ENCODE measurements at regions not wholly inside any gene's neighbourhood (a gene's known extent, or its start where the extent isn't known, plus 50 kb on each side); places are given as distances from the start of the nearest gene placed in this dataset.

DNA sequence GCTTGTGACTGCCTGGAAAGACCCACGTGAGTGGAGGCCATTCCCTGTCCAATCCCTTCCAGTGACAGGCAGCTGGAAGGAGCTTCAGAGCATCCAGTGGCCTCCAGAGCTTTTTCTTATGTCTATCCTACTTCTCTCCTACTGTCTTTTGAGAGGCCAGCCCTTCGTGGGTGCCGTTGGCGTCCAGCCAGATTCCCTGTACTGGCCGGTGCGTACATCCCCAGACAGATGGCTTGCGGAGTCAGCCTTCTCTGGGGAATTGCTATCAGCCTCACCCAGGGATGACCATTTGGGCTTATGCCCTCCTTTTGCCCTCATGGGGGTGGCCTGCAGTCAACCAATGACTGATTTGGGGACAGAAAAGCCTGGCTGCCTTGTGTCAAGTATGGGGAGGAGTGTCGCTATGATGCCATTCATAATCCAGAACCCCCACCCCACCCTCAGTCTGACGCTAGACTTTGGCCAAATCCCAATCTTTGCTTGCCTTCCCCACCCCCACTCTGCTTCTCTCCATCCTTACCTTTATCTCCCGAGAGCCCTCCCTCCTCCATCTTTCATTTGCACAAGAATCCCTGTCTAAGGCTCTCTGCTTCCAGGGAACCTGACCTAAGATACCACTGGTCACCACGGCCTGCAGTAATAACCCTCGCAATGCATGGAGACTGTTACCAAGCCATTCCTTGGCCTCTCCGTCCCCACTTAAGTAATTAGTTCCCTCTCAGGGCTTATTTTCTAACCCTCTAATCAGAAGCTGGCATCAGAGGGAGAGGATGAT is 150.3 kb upstream of the BCOR start:
- WGBS, 4 donors = 70 to 82% (median 76%) methylated on average over 10 to 13 of the region's 13 CpGs
- no peak for DNase-seq
- no peak overlapping the region for H3K4me3 ChIP-seq
- no peaks in the 10 kb centered on the region for H3K4me1 ChIP-seq (replicated peaks in 1 of 2)
- intact Hi-C loops (cut with DNase I) = loop anchor here in 1 of 2 donors (10.0 kb wide), 1 partner anchor 63 kb away; no protein-coding TSS in a partner anchor
- H3K9me3 ChIP-seq (replicated peaks in 1 of 3) = no peaks in the 10 kb centered on the region
- no peak overlapping the region for H3K27ac ChIP-seq
- peaks cover 3% of the 10 kb centered on the region for H3K27me3 ChIP-seq
- no peaks in the 10 kb centered on the region for H3K36me3 ChIP-seq (replicated peaks in 1 of 2)
- TF ChIP-seq, protein P1, sequence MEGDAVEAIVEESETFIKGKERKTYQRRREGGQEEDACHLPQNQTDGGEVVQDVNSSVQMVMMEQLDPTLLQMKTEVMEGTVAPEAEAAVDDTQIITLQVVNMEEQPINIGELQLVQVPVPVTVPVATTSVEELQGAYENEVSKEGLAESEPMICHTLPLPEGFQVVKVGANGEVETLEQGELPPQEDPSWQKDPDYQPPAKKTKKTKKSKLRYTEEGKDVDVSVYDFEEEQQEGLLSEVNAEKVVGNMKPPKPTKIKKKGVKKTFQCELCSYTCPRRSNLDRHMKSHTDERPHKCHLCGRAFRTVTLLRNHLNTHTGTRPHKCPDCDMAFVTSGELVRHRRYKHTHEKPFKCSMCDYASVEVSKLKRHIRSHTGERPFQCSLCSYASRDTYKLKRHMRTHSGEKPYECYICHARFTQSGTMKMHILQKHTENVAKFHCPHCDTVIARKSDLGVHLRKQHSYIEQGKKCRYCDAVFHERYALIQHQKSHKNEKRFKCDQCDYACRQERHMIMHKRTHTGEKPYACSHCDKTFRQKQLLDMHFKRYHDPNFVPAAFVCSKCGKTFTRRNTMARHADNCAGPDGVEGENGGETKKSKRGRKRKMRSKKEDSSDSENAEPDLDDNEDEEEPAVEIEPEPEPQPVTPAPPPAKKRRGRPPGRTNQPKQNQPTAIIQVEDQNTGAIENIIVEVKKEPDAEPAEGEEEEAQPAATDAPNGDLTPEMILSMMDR (IDR thresholded peaks at IDR 0.05) = no peak
- no peak for TF ChIP-seq POLR2A (IDR thresholded peaks at IDR 0.05)

DNA sequence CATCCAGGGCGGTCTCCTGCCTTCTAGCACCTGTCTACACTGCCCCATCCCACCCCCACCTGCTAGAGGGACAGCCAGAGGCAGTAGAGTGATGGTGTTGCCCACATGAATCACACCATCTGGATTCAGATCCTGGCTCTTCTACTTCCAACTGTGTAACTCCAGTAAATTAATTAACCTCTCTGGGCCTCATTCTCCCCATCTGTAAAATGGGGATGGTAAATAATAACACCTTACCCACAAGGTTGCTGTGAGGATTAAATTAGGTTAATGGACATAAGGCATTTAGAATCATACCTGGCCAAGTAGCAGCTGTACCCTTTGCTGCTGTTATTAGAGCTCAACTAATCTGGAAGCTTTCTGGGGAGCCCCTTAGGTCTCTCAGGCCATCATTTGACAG is 149.6 kb upstream of the BCOR start:
- Histone ChIP-seq H3K27me3 (peaks cover 3% of the 10 kb centered on the region), H3K36me3 (replicated peaks in 1 of 2) (no peaks in the 10 kb centered on the region), H3K4me1 (replicated peaks in 1 of 2) (no peaks in the 10 kb centered on the region), H3K27ac (no peak overlapping the region), H3K9me3 (replicated peaks in 1 of 3) (no peaks in the 10 kb centered on the region), H3K4me3 (no peak overlapping the region)
- intact Hi-C loops (cut with DNase I) = loop anchor here in 1 of 2 donors (10.0 kb wide), 1 partner anchor 63 kb away; no protein-coding TSS in a partner anchor
- TF ChIP-seq, protein P1 (IDR thresholded peaks at IDR 0.05) = no peak
- no peak for TF ChIP-seq POLR2A (IDR thresholded peaks at IDR 0.05)
- WGBS, 4 donors = 63 to 95% (median 88%) methylated on average over 1 of the region's 1 CpG; no CpG with 5 or more reads in 1 of the 4 donors
- no peak for DNase-seq

GRCh38 chrX:40245488-40246071 is 147.8 kb upstream of the BCOR start:
- intact Hi-C loops (cut with DNase I) = loop anchor here in 1 of 2 donors (10.0 kb wide), 1 partner anchor 61 kb away; no protein-coding TSS in a partner anchor
- Histone ChIP-seq H3K36me3 (replicated peaks in 1 of 2) (no peaks in the 10 kb centered on the region), H3K9me3 (replicated peaks in 1 of 3) (no peaks in the 10 kb centered on the region), H3K4me1 (replicated peaks in 1 of 2) (no peaks in the 10 kb centered on the region), H3K27ac (peak overlapping the region in 1 of 5 donors; percentile 20), H3K27me3 (peaks cover 3% of the 10 kb centered on the region), H3K4me3 (no peak overlapping the region)
- TF ChIP-seq POLR2A (IDR thresholded peaks at IDR 0.05) = no peak
- TF ChIP-seq, protein P1 (IDR thresholded peaks at IDR 0.05) = no peak
- DNase-seq = peak in 1 of 7 donors; percentile 32
- WGBS, 4 donors = 44 to 58% (median 57%) methylated on average over 8 to 12 of the region's 12 CpGs

DNA sequence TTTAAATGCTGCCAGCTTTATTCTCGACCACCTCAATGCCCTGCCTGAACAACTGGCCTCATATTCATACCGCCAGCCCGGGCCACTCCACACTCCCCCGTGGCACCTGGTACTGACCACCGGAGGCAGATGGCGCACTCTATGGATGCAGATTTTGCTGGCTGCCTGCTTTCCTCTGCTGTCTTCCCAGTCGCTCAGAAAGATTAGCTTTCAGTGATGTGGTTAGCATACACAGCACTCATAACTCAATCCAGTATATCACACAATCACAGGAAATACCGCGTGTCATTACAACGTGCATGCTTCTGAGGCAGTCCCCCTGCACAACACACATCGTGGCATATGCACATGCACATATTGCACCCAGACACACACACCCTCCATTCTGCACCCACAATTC is 147.2 kb upstream of the BCOR start:
- no peak for DNase-seq
- H3K27ac ChIP-seq = peak overlapping the region in 1 of 5 donors; percentile 59
- no peak overlapping the region for H3K4me3 ChIP-seq
- intact Hi-C loops (cut with DNase I) = loop anchor here in 1 of 2 donors (10.0 kb wide), 1 partner anchor 60 kb away; no protein-coding TSS in a partner anchor
- H3K27me3 ChIP-seq = peaks cover 3% of the 10 kb centered on the region
- TF ChIP-seq, protein P1 (IDR thresholded peaks at IDR 0.05) = no peak
- no peak for TF ChIP-seq POLR2A (IDR thresholded peaks at IDR 0.05)
- H3K36me3 ChIP-seq (replicated peaks in 1 of 2) = no peaks in the 10 kb centered on the region
- WGBS, 4 donors = 45 to 58% (median 49%) methylated on average over 9 to 11 of the region's 11 CpGs
- no peaks in the 10 kb centered on the region for H3K9me3 ChIP-seq (replicated peaks in 1 of 3)
- no peaks in the 10 kb centered on the region for H3K4me1 ChIP-seq (replicated peaks in 1 of 2)

Data from adrenal gland (tissue), 9 donors.